Type B pancreatic cell (in vitro differentiated cells): ENCODE measurements at regions not wholly inside any gene's neighbourhood (a gene's known extent, or its start where the extent isn't known, plus 50 kb on each side); places are given as distances from the start of the nearest gene placed in this dataset.

Experiments used
- DNase-seq: peaks from one replicate; pipeline ENCODE4 v3.0.0; 2021; ENCODE audit warnings: mixed read lengths; ENCODE audit not compliant: unreplicated experiment; ENCODE audit errors: extremely low spot score
- H3K27ac Mint-ChIP-seq: 2 replicates; pipeline ENCODE4 v1.8.0; 2021; ENCODE audit warnings: mild to moderate bottlenecking, mixed read lengths
- H3K27me3 Mint-ChIP-seq: 2 replicates; pipeline ENCODE4 v1.8.0; 2021; ENCODE audit warnings: mixed read lengths
- H3K36me3 Mint-ChIP-seq: 2 replicates; pipeline ENCODE4 v1.8.0; 2021; ENCODE audit warnings: mixed read lengths
- H3K4me1 Mint-ChIP-seq: one replicate; pipeline ENCODE4 v1.8.0; 2021; ENCODE audit warnings: mixed read lengths; ENCODE audit not compliant: unreplicated experiment
- H3K4me3 Mint-ChIP-seq: 2 replicates; pipeline ENCODE4 v1.8.0; 2021; ENCODE audit warnings: mild to moderate bottlenecking, mixed read lengths
- H3K9me3 Mint-ChIP-seq: 2 replicates; pipeline ENCODE4 v1.8.0; 2021; ENCODE audit warnings: mixed read lengths
- CTCF ChIP-seq: fragments of 200-600 bp; sonication (generic); conservative IDR thresholded peaks from 2 replicates; pipeline ENCODE4 v1.5.0; 2021; ENCODE audit warnings: antibody characterized with exemption, mild to moderate bottlenecking

- Mint-ChIP-seq H3K27me3 (no peaks in the 10 kb centered on the region), H3K9me3 (no peaks in the 10 kb centered on the region), H3K27ac (no peak overlapping the region), H3K4me1 (peaks cover 8% of the 10 kb centered on the region), H3K36me3 (no peaks in the 10 kb centered on the region), H3K4me3 (no peak overlapping the region)
- no peak for TF ChIP-seq CTCF
- no peak for DNase-seq
Observed at GRCh38 chr5:9781890-9782289, 151.7 kb upstream of the TAS2R1 start.

- DNase-seq, result no peak
- no peak overlapping the region for H3K4me3 Mint-ChIP-seq
- no peak for TF ChIP-seq CTCF
- no peak overlapping the region for H3K27ac Mint-ChIP-seq
- H3K36me3 Mint-ChIP-seq, result no peaks in the 10 kb centered on the region
- H3K27me3 Mint-ChIP-seq, result no peaks in the 10 kb centered on the region
- H3K4me1 Mint-ChIP-seq, result peaks cover 8% of the 10 kb centered on the region
- peaks cover 4% of the 10 kb centered on the region for H3K9me3 Mint-ChIP-seq
Observed at GRCh38 chr5:9781275-9781674, 151.1 kb upstream of the TAS2R1 start.

GRCh38 chr5:9780501-9780900 is 150.3 kb upstream of the TAS2R1 start:
- H3K4me3 Mint-ChIP-seq, result no peak overlapping the region

GRCh38 chr5:9776525-9776924 is 146.4 kb upstream of the TAS2R1 start:
- Mint-ChIP-seq H3K9me3 (peaks cover 10% of the 10 kb centered on the region), H3K4me3 (no peak overlapping the region), H3K27me3 (no peaks in the 10 kb centered on the region), H3K36me3 (no peaks in the 10 kb centered on the region), H3K4me1 (no peaks in the 10 kb centered on the region), H3K27ac (no peak overlapping the region)
- no peak for TF ChIP-seq CTCF
- no peak for DNase-seq

More at GRCh38 chr5:9780501-9780900, 150.3 kb upstream of the TAS2R1 start:
- H3K27ac Mint-ChIP-seq, result no peak overlapping the region
- TF ChIP-seq CTCF, result no peak
- no peak for DNase-seq
- H3K4me1 Mint-ChIP-seq, result peaks cover 8% of the 10 kb centered on the region
- H3K36me3 Mint-ChIP-seq, result no peaks in the 10 kb centered on the region
- H3K27me3 Mint-ChIP-seq, result no peaks in the 10 kb centered on the region
- peaks cover 4% of the 10 kb centered on the region for H3K9me3 Mint-ChIP-seq

- TF ChIP-seq CTCF, result no peak
- H3K27me3 Mint-ChIP-seq, result no peaks in the 10 kb centered on the region
- H3K4me3 Mint-ChIP-seq, result no peak overlapping the region
- H3K9me3 Mint-ChIP-seq, result peaks cover 10% of the 10 kb centered on the region
- no peak for DNase-seq
- no peaks in the 10 kb centered on the region for H3K36me3 Mint-ChIP-seq
- no peaks in the 10 kb centered on the region for H3K4me1 Mint-ChIP-seq
- H3K27ac Mint-ChIP-seq, result no peak overlapping the region
Observed at GRCh38 chr5:9775339-9775738, 145.2 kb upstream of the TAS2R1 start.

- TF ChIP-seq CTCF, result no peak
- Mint-ChIP-seq H3K27me3 (no peaks in the 10 kb centered on the region), H3K4me3 (no peak overlapping the region), H3K27ac (no peak overlapping the region), H3K9me3 (peaks cover 10% of the 10 kb centered on the region), H3K36me3 (no peaks in the 10 kb centered on the region), H3K4me1 (no peaks in the 10 kb centered on the region)
- DNase-seq, result no peak
Observed at GRCh38 chr5:9774472-9775079, 144.4 kb upstream of the TAS2R1 start.
